ENCODE measurements at regions not wholly inside any gene's neighbourhood (a gene's known extent, or its start where the extent isn't known, plus 50 kb on each side); places are given as distances from the start of the nearest gene placed in this dataset.

DNA sequence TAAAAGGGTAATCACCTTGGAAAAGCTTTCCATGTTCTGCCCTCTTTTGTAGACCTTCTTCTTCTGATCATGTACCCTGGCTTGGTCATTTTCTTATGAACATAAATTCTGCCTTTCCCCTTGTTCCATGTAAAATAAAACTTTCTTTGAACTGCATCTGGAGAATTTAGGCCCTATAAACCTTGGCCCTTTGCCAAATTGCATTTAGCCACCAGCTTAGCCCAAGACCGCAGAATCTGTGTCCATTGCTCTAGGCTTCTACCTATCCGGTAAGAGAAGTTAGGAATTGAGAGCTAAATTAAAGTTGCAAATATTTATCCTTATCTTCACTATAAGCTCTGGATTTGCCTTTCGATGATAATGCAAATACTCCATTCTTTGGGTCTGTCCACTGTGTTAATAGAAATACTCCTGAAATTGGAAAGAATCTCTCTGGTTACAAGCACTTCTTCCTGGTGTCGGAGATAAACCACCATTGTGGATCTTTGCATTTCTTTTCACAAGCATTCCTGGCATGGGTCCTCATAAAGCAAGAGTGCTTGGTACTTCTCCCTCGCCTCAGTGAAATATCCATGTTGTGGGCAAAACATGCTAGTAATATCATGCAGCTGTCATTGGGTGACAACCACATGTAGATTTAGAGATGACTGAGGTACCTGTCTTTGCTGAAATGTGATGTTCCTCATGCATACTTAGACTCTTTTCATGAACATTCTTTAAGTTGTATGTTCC, 698.0 kb upstream of the WWC1 start:
- Histone ChIP-seq H3K36me3 (ENCODE audit: low read depth) (no peaks in the 10 kb centered on the region), H3K27me3 (ENCODE audit: insufficient read depth, poor library complexity, severe bottlenecking) (no peaks in the 10 kb centered on the region), H3K4me1 (ENCODE audit: insufficient read depth, poor library complexity, severe bottlenecking) (no peaks in the 10 kb centered on the region), H3K4me3 (ENCODE audit: severe bottlenecking) (no peak overlapping the region), H3K27ac (ENCODE audit: poor library complexity, severe bottlenecking) (no peak overlapping the region), H3K9me3 (ENCODE audit: severe bottlenecking) (no peaks in the 10 kb centered on the region)
- TF ChIP-seq, protein P1, sequence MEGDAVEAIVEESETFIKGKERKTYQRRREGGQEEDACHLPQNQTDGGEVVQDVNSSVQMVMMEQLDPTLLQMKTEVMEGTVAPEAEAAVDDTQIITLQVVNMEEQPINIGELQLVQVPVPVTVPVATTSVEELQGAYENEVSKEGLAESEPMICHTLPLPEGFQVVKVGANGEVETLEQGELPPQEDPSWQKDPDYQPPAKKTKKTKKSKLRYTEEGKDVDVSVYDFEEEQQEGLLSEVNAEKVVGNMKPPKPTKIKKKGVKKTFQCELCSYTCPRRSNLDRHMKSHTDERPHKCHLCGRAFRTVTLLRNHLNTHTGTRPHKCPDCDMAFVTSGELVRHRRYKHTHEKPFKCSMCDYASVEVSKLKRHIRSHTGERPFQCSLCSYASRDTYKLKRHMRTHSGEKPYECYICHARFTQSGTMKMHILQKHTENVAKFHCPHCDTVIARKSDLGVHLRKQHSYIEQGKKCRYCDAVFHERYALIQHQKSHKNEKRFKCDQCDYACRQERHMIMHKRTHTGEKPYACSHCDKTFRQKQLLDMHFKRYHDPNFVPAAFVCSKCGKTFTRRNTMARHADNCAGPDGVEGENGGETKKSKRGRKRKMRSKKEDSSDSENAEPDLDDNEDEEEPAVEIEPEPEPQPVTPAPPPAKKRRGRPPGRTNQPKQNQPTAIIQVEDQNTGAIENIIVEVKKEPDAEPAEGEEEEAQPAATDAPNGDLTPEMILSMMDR (IDR thresholded peaks at IDR 0.05; ENCODE audit: poor library complexity, severe bottlenecking) = no peak
- ATAC-seq (ENCODE audit: low read depth) = no peak
- DNase-seq (ENCODE audit: low spot score) = no peak

DNA sequence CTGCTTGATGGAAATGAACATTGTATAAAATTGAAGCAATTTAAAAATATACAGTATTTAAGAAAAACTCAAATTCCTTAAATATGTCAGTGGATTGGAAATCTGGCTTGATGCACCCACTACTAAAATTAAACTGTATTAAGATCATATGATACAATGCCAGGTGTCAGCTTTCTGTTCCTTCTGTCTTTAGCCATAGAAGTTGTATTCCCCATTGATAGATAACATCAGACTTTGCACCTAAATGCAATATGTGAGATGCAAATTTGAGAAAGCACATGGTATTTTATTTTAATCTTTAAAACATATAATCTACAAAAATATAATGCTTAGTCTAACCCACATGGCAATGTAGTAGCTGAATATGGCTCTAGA, 697.4 kb upstream of the WWC1 start:
- TF ChIP-seq, protein P1 (IDR thresholded peaks at IDR 0.05; ENCODE audit: poor library complexity, severe bottlenecking) = no peak
- H3K27me3 ChIP-seq (ENCODE audit: insufficient read depth, poor library complexity, severe bottlenecking) = no peaks in the 10 kb centered on the region
- H3K36me3 ChIP-seq (ENCODE audit: low read depth) = no peaks in the 10 kb centered on the region
- no peaks in the 10 kb centered on the region for H3K4me1 ChIP-seq (ENCODE audit: insufficient read depth, poor library complexity, severe bottlenecking)
- H3K4me3 ChIP-seq (ENCODE audit: severe bottlenecking) = no peak overlapping the region
- no peaks in the 10 kb centered on the region for H3K9me3 ChIP-seq (ENCODE audit: severe bottlenecking)
- H3K27ac ChIP-seq (ENCODE audit: poor library complexity, severe bottlenecking) = no peak overlapping the region
- ATAC-seq (ENCODE audit: low read depth) (no peak), DNase-seq (ENCODE audit: low spot score) (no peak)

DNA sequence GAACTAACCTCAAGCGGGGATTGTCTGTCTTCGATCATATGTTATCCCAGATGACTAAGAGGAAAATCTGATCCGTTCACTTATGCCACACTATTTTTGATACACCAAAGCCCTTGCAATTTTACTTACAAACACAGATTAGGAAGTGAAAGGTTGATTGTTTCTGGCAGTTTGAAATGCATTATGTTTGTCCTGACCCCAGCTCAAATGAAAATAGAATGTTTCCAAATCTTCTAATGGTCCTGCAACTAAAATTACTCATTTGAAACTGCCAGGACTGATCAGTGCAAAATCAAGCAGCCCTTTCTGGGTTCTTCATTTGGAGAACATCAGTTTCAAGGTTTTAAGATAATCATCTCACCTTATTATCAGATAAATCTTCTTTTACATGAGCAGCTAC, 696.7 kb upstream of the WWC1 start:
- DNase-seq (ENCODE audit: low spot score) (no peak), ATAC-seq (ENCODE audit: low read depth) (no peak)
- TF ChIP-seq, protein P1 (IDR thresholded peaks at IDR 0.05; ENCODE audit: poor library complexity, severe bottlenecking) = no peak
- Histone ChIP-seq H3K27ac (ENCODE audit: poor library complexity, severe bottlenecking) (no peak overlapping the region), H3K27me3 (ENCODE audit: insufficient read depth, poor library complexity, severe bottlenecking) (no peaks in the 10 kb centered on the region), H3K4me3 (ENCODE audit: severe bottlenecking) (no peak overlapping the region), H3K9me3 (ENCODE audit: severe bottlenecking) (no peaks in the 10 kb centered on the region), H3K4me1 (ENCODE audit: insufficient read depth, poor library complexity, severe bottlenecking) (no peaks in the 10 kb centered on the region), H3K36me3 (ENCODE audit: low read depth) (no peaks in the 10 kb centered on the region)

DNA sequence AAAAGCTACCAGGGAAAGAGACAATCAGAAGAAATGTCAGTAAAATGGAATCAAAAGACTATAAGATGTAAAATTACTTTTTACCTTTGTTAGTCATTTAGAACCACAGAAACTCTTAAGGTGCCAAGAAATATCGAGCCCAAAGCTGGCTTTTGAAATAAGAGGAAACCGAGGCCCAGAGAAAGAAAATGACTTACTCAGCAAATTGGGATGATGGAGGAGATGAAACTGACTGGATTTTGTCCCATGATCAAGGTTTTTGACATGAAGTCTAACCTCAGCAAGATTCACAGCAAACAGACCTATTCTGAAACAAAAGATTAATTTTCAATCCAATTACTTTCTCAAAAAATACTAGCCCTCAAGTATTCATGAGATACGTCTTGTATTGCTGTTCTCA, 696.2 kb upstream of the WWC1 start:
- Histone ChIP-seq H3K36me3 (ENCODE audit: low read depth) (no peaks in the 10 kb centered on the region), H3K9me3 (ENCODE audit: severe bottlenecking) (no peaks in the 10 kb centered on the region), H3K4me1 (ENCODE audit: insufficient read depth, poor library complexity, severe bottlenecking) (no peaks in the 10 kb centered on the region), H3K27ac (ENCODE audit: poor library complexity, severe bottlenecking) (no peak overlapping the region), H3K27me3 (ENCODE audit: insufficient read depth, poor library complexity, severe bottlenecking) (no peaks in the 10 kb centered on the region), H3K4me3 (ENCODE audit: severe bottlenecking) (no peak overlapping the region)
- ATAC-seq (ENCODE audit: low read depth) = no peak
- TF ChIP-seq, protein P1 (IDR thresholded peaks at IDR 0.05; ENCODE audit: poor library complexity, severe bottlenecking) = no peak
- DNase-seq (ENCODE audit: low spot score) = no peak

DNA sequence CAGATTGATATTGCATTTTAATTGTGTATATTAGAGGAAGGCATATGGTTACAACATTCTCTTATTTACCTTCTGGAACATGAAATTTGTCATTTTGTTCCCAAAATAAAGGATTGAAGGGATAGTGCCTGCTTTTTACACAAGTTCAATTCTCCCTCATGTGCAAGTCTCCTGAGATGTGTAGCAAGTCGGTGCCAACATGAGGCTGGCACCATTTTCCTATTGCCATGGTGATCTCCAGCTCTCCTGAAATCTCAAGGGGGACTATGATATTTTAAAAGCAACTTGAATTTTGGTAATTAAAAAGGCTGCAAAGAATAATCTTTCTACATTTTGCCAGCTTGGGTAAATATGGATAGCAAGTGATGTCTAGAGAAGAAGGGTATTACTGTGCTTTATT, 693.3 kb upstream of the WWC1 start:
- no peak overlapping the region for H3K4me3 ChIP-seq (ENCODE audit: severe bottlenecking)
- H3K27me3 ChIP-seq (ENCODE audit: insufficient read depth, poor library complexity, severe bottlenecking) = no peaks in the 10 kb centered on the region
- DNase-seq (ENCODE audit: low spot score) (no peak), ATAC-seq (ENCODE audit: low read depth) (no peak)
- TF ChIP-seq, protein P1 (IDR thresholded peaks at IDR 0.05; ENCODE audit: poor library complexity, severe bottlenecking) = no peak
- H3K4me1 ChIP-seq (ENCODE audit: insufficient read depth, poor library complexity, severe bottlenecking) = no peaks in the 10 kb centered on the region
- H3K9me3 ChIP-seq (ENCODE audit: severe bottlenecking) = no peaks in the 10 kb centered on the region
- H3K27ac ChIP-seq (ENCODE audit: poor library complexity, severe bottlenecking) = no peak overlapping the region
- no peaks in the 10 kb centered on the region for H3K36me3 ChIP-seq (ENCODE audit: low read depth)
